Caco-2 (cell line): ENCODE measurements at regions not wholly inside any gene's neighbourhood (a gene's known extent, or its start where the extent isn't known, plus 50 kb on each side); places are given as distances from the start of the nearest gene placed in this dataset.

ENCODE experiments used
- BruUV-seq: library from RNA; stranded (reverse); fragments of 400-500 nt; replicated peaks from 2 replicates; lab custom pipeline; 2021; lab: Mats Ljungman, UMichigan
- CTCF ChIA-PET: fragments of 300-600 bp; sonication (Branson Sonifier 250); formaldehyde crosslinking; loops from one replicate; lab custom pipeline; 2022; ENCODE audit warnings: antibody characterized with exemption; lab: Charles Lee
- POLR2A ChIA-PET: fragments of 300-600 bp; sonication (Branson Sonifier 250); formaldehyde crosslinking; loops from one replicate; lab custom pipeline; 2022; ENCODE audit warnings: antibody characterized with exemption; lab: Charles Lee
- DNase-seq, 2 experiments: peaks; one replicate each; pipeline versions ENCODE4 v3.0.0 to v3.0.0-alpha.2; 2020 to 2022
- H3K27me3 ChIP-seq: replicated peaks from 2 replicates; pipeline ENCODE4 v1.6.0; 2011; ENCODE audit warnings: low read length; ENCODE audit not compliant: control insufficient read depth, insufficient read depth
- H3K36me3 ChIP-seq: 2 replicates; pipeline ENCODE4 v1.5.1; 2011; ENCODE audit warnings: low read length; ENCODE audit not compliant: control insufficient read depth, insufficient read depth
- H3K4me1 ChIP-seq: fragments of 250-450 bp; sonication (Bioruptor Pico); 2 replicates; pipeline ENCODE4 v1.5.1; 2020; ENCODE audit warnings: mild to moderate bottlenecking
- H3K4me3 ChIP-seq: 2 replicates; pipeline ENCODE4 v1.5.1; 2011; ENCODE audit warnings: low read depth, mild to moderate bottlenecking, control low read depth, low read length
- H3K9me3 ChIP-seq: fragments of 250-450 bp; sonication (Bioruptor Pico); 2 replicates; pipeline ENCODE4 v1.5.1; 2020; ENCODE audit warnings: mild to moderate bottlenecking, moderate library complexity
- H3K27ac Mint-ChIP-seq: one replicate; pipeline ENCODE4 v1.8.0; 2022; ENCODE audit warnings: mixed read lengths; ENCODE audit not compliant: unreplicated experiment
- H3K27me3 Mint-ChIP-seq: one replicate; pipeline ENCODE4 v1.8.0; 2022; ENCODE audit warnings: mixed read lengths; ENCODE audit not compliant: insufficient read depth, unreplicated experiment
- H3K36me3 Mint-ChIP-seq: one replicate; pipeline ENCODE4 v1.8.0; 2022; ENCODE audit warnings: mild to moderate bottlenecking, mixed read lengths; ENCODE audit not compliant: insufficient read depth, unreplicated experiment
- H3K4me1 Mint-ChIP-seq: one replicate; pipeline ENCODE4 v1.8.0; 2022; ENCODE audit warnings: low read depth, mixed read lengths; ENCODE audit not compliant: unreplicated experiment
- H3K4me3 Mint-ChIP-seq: one replicate; pipeline ENCODE4 v1.8.0; 2022; ENCODE audit warnings: mild to moderate bottlenecking, moderate library complexity, mixed read lengths; ENCODE audit not compliant: unreplicated experiment
- H3K9me3 Mint-ChIP-seq: one replicate; pipeline ENCODE4 v1.8.0; 2022; ENCODE audit warnings: mixed read lengths; ENCODE audit not compliant: unreplicated experiment
- CTCF ChIP-seq, 2 experiments: fragments of 200-600 bp in 1 of 2; IDR thresholded peaks; 1 replicate in 1 of 2; 2 replicates in 1 of 2; pipeline versions ENCODE4 v1.5.1 to v1.8.0; 2011 to 2022; ENCODE audit warnings: antibody characterized with exemption in 1 of 2, control low read depth in 1 of 2, inconsistent platforms in 1 of 2, low read depth in 1 of 2, low read length in 1 of 2, mild to moderate bottlenecking in 1 of 2, moderate library complexity in 1 of 2; ENCODE audit not compliant: insufficient read depth in 1 of 2, severe bottlenecking in 1 of 2, unreplicated experiment in 1 of 2
- intact Hi-C: fragments of 100-400 bp; cut with micrococcal nuclease; formaldehyde crosslinking; loops from one replicate; pipeline ENCODE4 v1.10.0; 2022; ENCODE audit not compliant: unreplicated experiment

GRCh38 chr22:49133541-49133940, 694.1 kb downstream of the BRD1 start:
- Histone ChIP-seq H3K27me3 (no peaks in the 10 kb centered on the region), H3K36me3 (no peaks in the 10 kb centered on the region), H3K9me3 (no peaks in the 10 kb centered on the region), H3K4me3 (no peak overlapping the region), H3K4me1 (no peaks in the 10 kb centered on the region)
- intact Hi-C loops, result no loop called here
- ChIA-PET CTCF (no interaction called here), POLR2A (no interaction called here)
- BruUV-seq, result no TSS peak
- no peak for TF ChIP-seq CTCF (IDR thresholded peaks at IDR 0.05; ENCODE audit: insufficient read depth in 1 of 2, low read depth in 1 of 2, low read length in 1 of 2, severe bottlenecking in 1 of 2, unreplicated experiment in 1 of 2)
- no peaks in the 10 kb centered on the region for H3K36me3 Mint-ChIP-seq
- H3K27ac Mint-ChIP-seq, result no peak overlapping the region
- no peak for DNase-seq
- no peak overlapping the region for H3K4me3 Mint-ChIP-seq
- peaks cover 24% of the 10 kb centered on the region for H3K27me3 Mint-ChIP-seq
- H3K9me3 Mint-ChIP-seq, result no peaks in the 10 kb centered on the region
- no peaks in the 10 kb centered on the region for H3K4me1 Mint-ChIP-seq

GRCh38 chr22:49132009-49132408, 695.7 kb downstream of the BRD1 start:
- Mint-ChIP-seq H3K36me3 (no peaks in the 10 kb centered on the region), H3K27ac (no peak overlapping the region), H3K4me3 (no peak overlapping the region), H3K9me3 (no peaks in the 10 kb centered on the region), H3K4me1 (no peaks in the 10 kb centered on the region), H3K27me3 (peaks cover 19% of the 10 kb centered on the region)
- ChIA-PET CTCF (no interaction called here), POLR2A (no interaction called here)
- no TSS peak for BruUV-seq
- H3K36me3 ChIP-seq, result no peaks in the 10 kb centered on the region
- intact Hi-C loops, result no loop called here
- no peak overlapping the region for H3K4me3 ChIP-seq
- no peaks in the 10 kb centered on the region for H3K27me3 ChIP-seq
- H3K9me3 ChIP-seq, result no peaks in the 10 kb centered on the region
- DNase-seq, result no peak
- H3K4me1 ChIP-seq, result no peaks in the 10 kb centered on the region
- no peak for TF ChIP-seq CTCF (IDR thresholded peaks at IDR 0.05; ENCODE audit: insufficient read depth in 1 of 2, low read depth in 1 of 2, low read length in 1 of 2, severe bottlenecking in 1 of 2, unreplicated experiment in 1 of 2)

GRCh38 chr22:49129736-49130135, 697.9 kb downstream of the BRD1 start:
- Mint-ChIP-seq H3K9me3 (no peaks in the 10 kb centered on the region), H3K4me1 (no peaks in the 10 kb centered on the region), H3K27me3 (peaks cover 13% of the 10 kb centered on the region), H3K4me3 (no peak overlapping the region), H3K36me3 (no peaks in the 10 kb centered on the region), H3K27ac (no peak overlapping the region)
- ChIA-PET POLR2A (no interaction called here), CTCF (no interaction called here)
- H3K4me3 ChIP-seq, result no peak overlapping the region
- no peak for TF ChIP-seq CTCF (IDR thresholded peaks at IDR 0.05; ENCODE audit: insufficient read depth in 1 of 2, low read depth in 1 of 2, low read length in 1 of 2, severe bottlenecking in 1 of 2, unreplicated experiment in 1 of 2)
- H3K36me3 ChIP-seq, result no peaks in the 10 kb centered on the region
- no peaks in the 10 kb centered on the region for H3K27me3 ChIP-seq
- DNase-seq, result no peak
- H3K9me3 ChIP-seq, result no peaks in the 10 kb centered on the region
- intact Hi-C loops, result no loop called here
- no TSS peak for BruUV-seq
- H3K4me1 ChIP-seq, result no peaks in the 10 kb centered on the region
